ENCODE measurements at regions not wholly inside any gene's neighbourhood (a gene's known extent, or its start where the extent isn't known, plus 50 kb on each side); places are given as distances from the start of the nearest gene placed in this dataset.

DNA sequence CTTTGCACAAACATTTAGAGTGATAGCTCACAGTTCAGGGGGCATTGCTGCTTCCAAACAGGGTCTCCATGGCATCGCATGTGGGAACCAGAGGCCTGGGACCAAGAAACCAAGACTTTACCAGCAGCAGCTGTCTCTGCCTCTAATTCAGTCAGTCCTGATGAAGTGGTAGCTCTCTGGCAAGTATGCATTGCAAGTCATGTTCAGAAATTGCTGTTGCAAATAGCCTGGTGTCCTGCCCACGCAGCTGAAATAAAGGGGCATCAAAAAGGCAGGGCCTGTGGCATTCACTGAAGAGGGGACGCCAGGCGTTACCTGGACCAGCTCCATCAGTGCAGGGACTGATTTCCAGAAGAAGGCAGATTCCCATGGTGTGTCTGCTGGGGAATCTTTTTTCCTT is 121.3 kb downstream of the CD47 start:
- Histone ChIP-seq H3K9me1 (replicated peaks; ENCODE audit: control insufficient read depth, extremely low read depth, insufficient read depth, low read length) (no peaks in the 10 kb centered on the region), H3K4me2 (ENCODE audit: insufficient read depth, low read length) (peak overlapping the region; percentile 47), H3K79me2 (ENCODE audit: control insufficient read depth, insufficient read depth, low read length) (no peaks in the 10 kb centered on the region), H2AFZ (ENCODE audit: low read depth, low read length) (no peak overlapping the region), H3K4me3 (replicated peaks in 1 of 3; ENCODE audit: insufficient read depth in 1 of 3, low read depth in 1 of 3, low read length in 3 of 3) (no peak overlapping the region), H3K9me3 (replicated peaks; ENCODE audit: control insufficient read depth, insufficient read depth, low read length) (no peaks in the 10 kb centered on the region), H4K20me1 (replicated peaks; ENCODE audit: control insufficient read depth, extremely low read depth, insufficient read depth, low read length) (no peaks in the 10 kb centered on the region), H3K27me3 (ENCODE audit: control insufficient read depth in 2 of 2, insufficient read depth in 2 of 2, low read length in 2 of 2) (no peaks in the 10 kb centered on the region), H3K9ac (replicated peaks; ENCODE audit: extremely low read depth, insufficient read depth, low read length) (no peak overlapping the region), H3K27ac (ENCODE audit: insufficient read depth, low read depth, low read length) (no peak overlapping the region), H3K4me1 (ENCODE audit: control insufficient read depth, extremely low read depth, insufficient read depth, low read length) (peaks cover 16% of the 10 kb centered on the region), H3K36me3 (ENCODE audit: control insufficient read depth in 2 of 2, extremely low read depth in 1 of 2, insufficient read depth in 2 of 2, low read length in 2 of 2) (no peaks in the 10 kb centered on the region)
- dilution Hi-C loops (cut with MboI; ENCODE audit: extremely low pct_ligation_motif_present, low sequenced_read_pairs) (no loop called here), intact Hi-C loops (cut with micrococcal nuclease) (no loop called here)
- POLR2A ChIA-PET = interaction anchor here (0.6 kb wide), 1 partner anchor 26 kb away, joined by 3 read pairs; no protein-coding TSS in a partner anchor
- DNase-seq (ENCODE audit: low read depth, low spot score) (no peak), FAIRE-seq (no peak)
- CTCF ChIA-PET = interaction anchor here (0.9 to 2.2 kb wide), 5 partner anchors 10 to 508 kb away, joined by 3 to 10 read pairs (median 7); no protein-coding TSS in a partner anchor
- TF ChIP-seq, protein P1, sequence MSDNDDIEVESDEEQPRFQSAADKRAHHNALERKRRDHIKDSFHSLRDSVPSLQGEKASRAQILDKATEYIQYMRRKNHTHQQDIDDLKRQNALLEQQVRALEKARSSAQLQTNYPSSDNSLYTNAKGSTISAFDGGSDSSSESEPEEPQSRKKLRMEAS (IDR thresholded peaks at IDR 0.05; ENCODE audit: insufficient read depth, insufficient read length) = no peak
- TF ChIP-seq, protein P2, sequence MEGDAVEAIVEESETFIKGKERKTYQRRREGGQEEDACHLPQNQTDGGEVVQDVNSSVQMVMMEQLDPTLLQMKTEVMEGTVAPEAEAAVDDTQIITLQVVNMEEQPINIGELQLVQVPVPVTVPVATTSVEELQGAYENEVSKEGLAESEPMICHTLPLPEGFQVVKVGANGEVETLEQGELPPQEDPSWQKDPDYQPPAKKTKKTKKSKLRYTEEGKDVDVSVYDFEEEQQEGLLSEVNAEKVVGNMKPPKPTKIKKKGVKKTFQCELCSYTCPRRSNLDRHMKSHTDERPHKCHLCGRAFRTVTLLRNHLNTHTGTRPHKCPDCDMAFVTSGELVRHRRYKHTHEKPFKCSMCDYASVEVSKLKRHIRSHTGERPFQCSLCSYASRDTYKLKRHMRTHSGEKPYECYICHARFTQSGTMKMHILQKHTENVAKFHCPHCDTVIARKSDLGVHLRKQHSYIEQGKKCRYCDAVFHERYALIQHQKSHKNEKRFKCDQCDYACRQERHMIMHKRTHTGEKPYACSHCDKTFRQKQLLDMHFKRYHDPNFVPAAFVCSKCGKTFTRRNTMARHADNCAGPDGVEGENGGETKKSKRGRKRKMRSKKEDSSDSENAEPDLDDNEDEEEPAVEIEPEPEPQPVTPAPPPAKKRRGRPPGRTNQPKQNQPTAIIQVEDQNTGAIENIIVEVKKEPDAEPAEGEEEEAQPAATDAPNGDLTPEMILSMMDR (IDR thresholded peaks at IDR 0.05; ENCODE audit: extremely low read depth in 1 of 2, insufficient read depth in 1 of 2, low read depth in 1 of 2, low read length in 2 of 2) = no peak
- TF ChIP-seq GATA2 (IDR thresholded peaks at IDR 0.05; ENCODE audit: insufficient read depth, insufficient read length, low read depth, low read length) (no peak), MYC (IDR thresholded peaks at IDR 0.05; ENCODE audit: low read depth, low read length) (no peak), EZH2 (IDR thresholded peaks at IDR 0.05; ENCODE audit: borderline replicate concordance, low read depth, low read length, severe bottlenecking) (no peak), JUN (IDR thresholded peaks at IDR 0.05; ENCODE audit: borderline replicate concordance, insufficient read depth, insufficient read length, low read depth) (no peak), FOS (IDR thresholded peaks at IDR 0.05; ENCODE audit: borderline replicate concordance, insufficient read depth, low read length) (no peak), POLR2AphosphoS5 (IDR thresholded peaks at IDR 0.05; ENCODE audit: insufficient read depth, low read depth, low read length) (no peak), POLR2A (IDR thresholded peaks at IDR 0.05; ENCODE audit: low read depth, low read length) (no peak)
- no TSS peak for BruUV-seq (replicated peaks)
